Spinal cord (tissue), 9 donors: ENCODE measurements at regions not wholly inside any gene's neighbourhood (a gene's known extent, or its start where the extent isn't known, plus 50 kb on each side); places are given as distances from the start of the nearest gene placed in this dataset.

Source experiments
- DNase-seq, 6 donors: peaks; one replicate each; pipeline versions ENCODE4 v3.0.0 to v3.0.0-alpha.2; 2013 to 2015; ENCODE audit warnings: low spot score in 6 of 6, low read depth in 4 of 6
- H3K27ac ChIP-seq: one replicate; pipeline ENCODE4 v1.5.1; 2013; ENCODE audit warnings: low read depth, low read length, control low read depth
- H3K27me3 ChIP-seq: one replicate; pipeline ENCODE4 v1.6.1; 2013; ENCODE audit warnings: low read length; ENCODE audit not compliant: control insufficient read depth, insufficient read depth
- H3K36me3 ChIP-seq: one replicate; pipeline ENCODE4 v1.6.1; 2013; ENCODE audit warnings: low read length; ENCODE audit not compliant: control insufficient read depth, insufficient read depth
- H3K4me1 ChIP-seq: one replicate; pipeline ENCODE4 v1.6.1; 2013; ENCODE audit warnings: low read length; ENCODE audit not compliant: control insufficient read depth, insufficient read depth
- H3K4me3 ChIP-seq: one replicate; pipeline ENCODE4 v1.5.1; 2013; ENCODE audit warnings: low read depth, low read length, control low read depth
- H3K9me3 ChIP-seq: one replicate; pipeline ENCODE4 v1.6.1; 2013; ENCODE audit warnings: low read length; ENCODE audit not compliant: control insufficient read depth, insufficient read depth
- WGBS: methylation state at CpG from one replicate; pipeline ENCODE4 v1.1.5; 2013; ENCODE audit warnings: missing lambda C conversion rate; ENCODE audit not compliant: insufficient coverage; 5-methylcytosine and 5-hydroxymethylcytosine counted together
- donor health status: healthy.

- H3K36me3 ChIP-seq = no peaks in the 10 kb centered on the region
- no peaks in the 10 kb centered on the region for H3K9me3 ChIP-seq
- peak in 1 of 6 donors; percentile 4 for DNase-seq
- H3K4me3 ChIP-seq = no peak overlapping the region
- no peaks in the 10 kb centered on the region for H3K27me3 ChIP-seq
- H3K27ac ChIP-seq = no peak overlapping the region
- 86% methylated on average over 6 of the region's 6 CpGs for WGBS
- no peaks in the 10 kb centered on the region for H3K4me1 ChIP-seq
Measured at GRCh38 chr3:106488331-106488730, 619.5 kb upstream of the CBLB start.

- H3K36me3 ChIP-seq = no peaks in the 10 kb centered on the region
- no peak for DNase-seq
Measured at GRCh38 chr3:106491796-106492195, 623.0 kb upstream of the CBLB start.

DNA sequence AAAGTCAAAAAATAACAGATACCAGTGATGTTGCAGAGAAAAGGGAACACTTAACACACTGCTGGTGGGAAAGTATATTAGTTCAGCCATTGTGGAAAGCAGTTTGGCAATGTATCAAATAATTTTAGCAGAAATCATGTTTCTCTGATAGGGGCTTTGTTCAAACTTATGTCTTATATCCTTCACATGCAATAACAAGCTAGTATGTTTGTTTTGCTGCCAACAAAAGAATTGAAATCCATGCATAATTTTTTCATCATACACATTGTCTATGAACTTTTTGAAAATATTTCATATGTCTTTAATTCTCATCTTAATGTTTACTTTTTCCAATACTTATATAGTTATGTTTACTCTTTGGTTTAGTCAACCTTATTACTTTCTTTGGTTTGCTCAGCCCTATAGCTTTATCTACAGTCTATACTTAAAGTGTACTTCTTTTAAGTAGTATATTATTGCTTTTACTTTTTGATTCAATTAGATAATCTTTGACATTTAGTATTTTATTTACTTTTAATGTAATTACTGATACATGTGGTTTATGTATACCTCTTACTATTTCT is 639.6 kb upstream of the CBLB start:
- H3K9me3 ChIP-seq = no peaks in the 10 kb centered on the region
- no peak overlapping the region for H3K27ac ChIP-seq
- H3K27me3 ChIP-seq = no peaks in the 10 kb centered on the region
- DNase-seq = no peak
- H3K4me3 ChIP-seq = no peak overlapping the region
- H3K4me1 ChIP-seq = no peaks in the 10 kb centered on the region
- H3K36me3 ChIP-seq = no peaks in the 10 kb centered on the region

More at GRCh38 chr3:106491796-106492195, 623.0 kb upstream of the CBLB start:
- H3K4me1 ChIP-seq = no peaks in the 10 kb centered on the region
- H3K27ac ChIP-seq = no peak overlapping the region
- no peaks in the 10 kb centered on the region for H3K27me3 ChIP-seq
- H3K4me3 ChIP-seq = no peak overlapping the region
- H3K9me3 ChIP-seq = no peaks in the 10 kb centered on the region

- WGBS = 100% methylated on average over 1 of the region's 1 CpG
- Histone ChIP-seq H3K4me3 (no peak overlapping the region), H3K27me3 (no peaks in the 10 kb centered on the region), H3K4me1 (no peaks in the 10 kb centered on the region), H3K27ac (no peak overlapping the region), H3K36me3 (no peaks in the 10 kb centered on the region), H3K9me3 (no peaks in the 10 kb centered on the region)
- no peak for DNase-seq
Measured at GRCh38 chr3:106510206-106510605, 641.4 kb upstream of the CBLB start.

- Histone ChIP-seq H3K27me3 (no peaks in the 10 kb centered on the region), H3K27ac (no peak overlapping the region), H3K4me1 (no peaks in the 10 kb centered on the region), H3K9me3 (no peaks in the 10 kb centered on the region), H3K4me3 (no peak overlapping the region), H3K36me3 (no peaks in the 10 kb centered on the region)
- WGBS = no CpG with 5 or more reads among the region's 1 CpG
- no peak for DNase-seq
Measured at GRCh38 chr3:106512846-106513245, 644.0 kb upstream of the CBLB start.

DNA sequence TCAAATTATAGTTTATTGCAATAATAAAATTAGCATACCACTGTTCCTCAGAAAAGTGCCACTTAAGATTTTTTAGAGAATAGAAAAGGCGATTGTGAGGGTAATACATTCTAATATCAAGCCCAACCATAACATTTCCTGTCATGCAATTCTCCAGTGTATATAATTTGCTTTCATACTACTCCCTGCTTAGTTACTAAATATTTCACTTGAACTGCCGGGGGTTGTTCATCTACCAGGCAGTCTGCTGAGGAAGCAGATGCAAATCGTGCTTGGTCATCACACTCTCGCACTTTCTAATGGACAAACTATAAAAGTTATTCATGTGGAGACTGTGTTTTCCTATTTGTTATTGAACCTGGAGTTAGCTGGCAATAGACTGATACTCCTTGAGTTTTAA is 645.6 kb upstream of the CBLB start:
- Histone ChIP-seq H3K4me3 (no peak overlapping the region), H3K4me1 (no peaks in the 10 kb centered on the region), H3K9me3 (no peaks in the 10 kb centered on the region), H3K27me3 (no peaks in the 10 kb centered on the region), H3K27ac (no peak overlapping the region), H3K36me3 (no peaks in the 10 kb centered on the region)
- no CpG with 5 or more reads among the region's 4 CpGs for WGBS
- peak in 1 of 6 donors; percentile 32 for DNase-seq

- H3K4me1 ChIP-seq = no peaks in the 10 kb centered on the region
- no peaks in the 10 kb centered on the region for H3K27me3 ChIP-seq
- no peaks in the 10 kb centered on the region for H3K36me3 ChIP-seq
- H3K4me3 ChIP-seq = no peak overlapping the region
- no peak overlapping the region for H3K27ac ChIP-seq
- no peak for DNase-seq
- no peaks in the 10 kb centered on the region for H3K9me3 ChIP-seq
Measured at GRCh38 chr3:106518516-106518915, 649.7 kb upstream of the CBLB start.

DNA sequence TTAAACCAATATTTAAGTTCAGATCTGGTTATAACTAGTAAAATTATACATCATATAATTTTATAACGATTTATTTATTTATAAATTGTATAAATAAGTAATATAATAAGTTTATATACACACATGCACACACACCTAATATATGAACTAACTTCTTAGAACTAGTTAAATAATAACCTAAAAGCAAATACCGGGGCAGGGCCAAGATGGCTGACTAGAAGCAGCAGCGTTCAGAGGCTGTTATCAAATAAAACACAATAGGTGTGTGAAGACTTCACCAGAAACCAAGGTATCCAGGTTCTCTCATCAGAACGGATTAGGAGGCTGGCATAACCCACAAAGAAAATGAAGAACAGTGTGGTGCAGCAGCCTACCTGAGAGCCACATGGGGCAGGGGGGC is 653.6 kb upstream of the CBLB start:
- H3K4me3 ChIP-seq = no peak overlapping the region
- DNase-seq = no peak
- H3K36me3 ChIP-seq = no peaks in the 10 kb centered on the region
- no peaks in the 10 kb centered on the region for H3K27me3 ChIP-seq
- 95% methylated on average over 2 of the region's 4 CpGs for WGBS
- no peaks in the 10 kb centered on the region for H3K9me3 ChIP-seq
- H3K27ac ChIP-seq = no peak overlapping the region
- H3K4me1 ChIP-seq = no peaks in the 10 kb centered on the region

DNA sequence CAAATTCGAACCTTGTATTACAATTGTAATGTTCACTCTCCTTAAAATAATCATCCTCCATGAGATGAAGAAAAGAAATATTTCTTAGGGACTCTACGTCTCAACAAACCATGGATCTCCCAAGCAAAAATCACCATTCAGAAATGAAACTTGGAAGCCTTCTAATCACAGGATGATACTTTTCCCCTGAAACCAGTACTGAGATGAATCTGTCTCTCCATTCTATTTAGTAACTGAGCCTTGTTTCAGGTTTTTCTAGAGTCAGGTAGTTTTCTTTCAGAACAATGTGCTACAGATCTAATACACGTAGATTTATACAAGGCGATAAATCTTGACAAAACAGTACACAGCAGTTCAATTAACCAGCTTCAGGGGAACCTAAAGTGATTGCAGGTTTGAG is 660.1 kb upstream of the CBLB start:
- whole genome bisulfite sequencing = no CpG with 5 or more reads among the region's 4 CpGs
- DNase-seq = no peak
- H3K27ac ChIP-seq = no peak overlapping the region
- no peaks in the 10 kb centered on the region for H3K27me3 ChIP-seq
- no peaks in the 10 kb centered on the region for H3K36me3 ChIP-seq
- H3K4me1 ChIP-seq = no peaks in the 10 kb centered on the region
- H3K4me3 ChIP-seq = no peak overlapping the region
- no peaks in the 10 kb centered on the region for H3K9me3 ChIP-seq

- Histone ChIP-seq H3K27me3 (no peaks in the 10 kb centered on the region), H3K27ac (no peak overlapping the region), H3K4me1 (no peaks in the 10 kb centered on the region), H3K36me3 (no peaks in the 10 kb centered on the region), H3K9me3 (no peaks in the 10 kb centered on the region), H3K4me3 (no peak overlapping the region)
- no peak for DNase-seq
Measured at GRCh38 chr3:106529738-106530137, 660.9 kb upstream of the CBLB start.
